KMS-11 (cell line): ENCODE measurements at regions not wholly inside any gene's neighbourhood (a gene's known extent, or its start where the extent isn't known, plus 50 kb on each side); places are given as distances from the start of the nearest gene placed in this dataset.

Source experiments
- H2AFZ ChIP-seq: fragments of 200-600 bp; sonication (generic); 2 replicates; pipeline ENCODE4 v1.6.1; 2016; ENCODE audit warnings: antibody characterized with exemption, mixed run types, low read depth
- H3K27ac ChIP-seq: fragments of 200-600 bp; sonication (generic); 2 replicates; pipeline ENCODE4 v1.6.1; 2016; ENCODE audit warnings: mild to moderate bottlenecking, mixed run types
- H3K27me3 ChIP-seq: fragments of 200-600 bp; sonication (generic); 2 replicates; pipeline ENCODE4 v1.6.1; 2017; ENCODE audit warnings: mild to moderate bottlenecking, low read depth, mixed run types, moderate library complexity; ENCODE audit not compliant: insufficient read depth
- H3K36me3 ChIP-seq: fragments of 200-600 bp; sonication (generic); 2 replicates; pipeline ENCODE4 v1.6.1; 2017; ENCODE audit warnings: mild to moderate bottlenecking, mixed run types; ENCODE audit not compliant: insufficient read depth
- H3K4me1 ChIP-seq: fragments of 200-600 bp; sonication (generic); 2 replicates; pipeline ENCODE4 v1.6.1; 2016; ENCODE audit warnings: mild to moderate bottlenecking, low read depth, mixed run types; ENCODE audit not compliant: poor library complexity, severe bottlenecking
- H3K4me2 ChIP-seq: fragments of 200-600 bp; sonication (generic); 2 replicates; pipeline ENCODE4 v1.7.0; 2016; ENCODE audit warnings: mild to moderate bottlenecking, mixed run types
- H3K4me3 ChIP-seq: fragments of 200-600 bp; sonication (generic); IDR thresholded peaks from 2 replicates; pipeline ENCODE4 v1.6.1; 2017; ENCODE audit warnings: low read depth, low read length, mixed read lengths; ENCODE audit not compliant: insufficient read depth
- H3K79me2 ChIP-seq: fragments of 200-600 bp; sonication (generic); 2 replicates; pipeline ENCODE4 v1.6.1; 2016; ENCODE audit warnings: low read depth, mixed run types; ENCODE audit not compliant: insufficient read depth
- H3K9ac ChIP-seq: fragments of 200-600 bp; sonication (generic); 2 replicates; pipeline ENCODE4 v1.6.1; 2016; ENCODE audit warnings: mild to moderate bottlenecking, mixed run types
- H4K20me1 ChIP-seq: fragments of 200-600 bp; sonication (generic); 2 replicates; pipeline ENCODE4 v1.6.1; 2016; ENCODE audit warnings: mild to moderate bottlenecking, mixed run types; ENCODE audit not compliant: insufficient read depth
- CTCF ChIP-seq: fragments of 200-600 bp; sonication (generic); conservative IDR thresholded peaks from 2 replicates; pipeline ENCODE4 v1.6.1; 2017; ENCODE audit warnings: low read depth, mild to moderate bottlenecking, antibody characterized with exemption, low read length, moderate library complexity, mixed read lengths

- no peak for TF ChIP-seq CTCF
These were observed 622.2 kb downstream of the BRD1 start for GRCh38 chr22:49205483-49205800.

GRCh38 chr22:49204599-49205482 is 622.8 kb downstream of the BRD1 start:
- Histone ChIP-seq H3K27me3 (0 out of 2 replicates have a peak, but pooled peaks cover 3% of the 10 kb centered on the region), H2AFZ (no peak overlapping the region), H3K9ac (no peak overlapping the region), H4K20me1 (no peaks in the 10 kb centered on the region), H3K27ac (no peak overlapping the region), H3K4me2 (no peak overlapping the region), H3K4me3 (no peak overlapping the region), H3K4me1 (no peaks in the 10 kb centered on the region), H3K36me3 (no peaks in the 10 kb centered on the region), H3K79me2 (no peaks in the 10 kb centered on the region)
- TF ChIP-seq CTCF, result no peak

More at GRCh38 chr22:49205483-49205800, 622.2 kb downstream of the BRD1 start:
- Histone ChIP-seq H3K9ac (no peak overlapping the region), H3K4me3 (no peak overlapping the region), H3K27me3 (no peaks in the 10 kb centered on the region), H3K4me1 (no peaks in the 10 kb centered on the region), H3K4me2 (no peak overlapping the region), H3K79me2 (no peaks in the 10 kb centered on the region), H2AFZ (no peak overlapping the region), H4K20me1 (no peaks in the 10 kb centered on the region), H3K27ac (no peak overlapping the region), H3K36me3 (no peaks in the 10 kb centered on the region)

- Histone ChIP-seq H3K9ac (no peak overlapping the region), H3K4me1 (no peaks in the 10 kb centered on the region), H3K4me3 (no peak overlapping the region), H3K27me3 (0 out of 2 replicates have a peak, but pooled peaks cover 3% of the 10 kb centered on the region), H3K36me3 (no peaks in the 10 kb centered on the region), H2AFZ (no peak overlapping the region), H3K79me2 (no peaks in the 10 kb centered on the region), H3K27ac (no peak overlapping the region), H3K4me2 (no peak overlapping the region), H4K20me1 (no peaks in the 10 kb centered on the region)
- no peak for TF ChIP-seq CTCF
These were observed 623.6 kb downstream of the BRD1 start for GRCh38 chr22:49203859-49204598.

DNA sequence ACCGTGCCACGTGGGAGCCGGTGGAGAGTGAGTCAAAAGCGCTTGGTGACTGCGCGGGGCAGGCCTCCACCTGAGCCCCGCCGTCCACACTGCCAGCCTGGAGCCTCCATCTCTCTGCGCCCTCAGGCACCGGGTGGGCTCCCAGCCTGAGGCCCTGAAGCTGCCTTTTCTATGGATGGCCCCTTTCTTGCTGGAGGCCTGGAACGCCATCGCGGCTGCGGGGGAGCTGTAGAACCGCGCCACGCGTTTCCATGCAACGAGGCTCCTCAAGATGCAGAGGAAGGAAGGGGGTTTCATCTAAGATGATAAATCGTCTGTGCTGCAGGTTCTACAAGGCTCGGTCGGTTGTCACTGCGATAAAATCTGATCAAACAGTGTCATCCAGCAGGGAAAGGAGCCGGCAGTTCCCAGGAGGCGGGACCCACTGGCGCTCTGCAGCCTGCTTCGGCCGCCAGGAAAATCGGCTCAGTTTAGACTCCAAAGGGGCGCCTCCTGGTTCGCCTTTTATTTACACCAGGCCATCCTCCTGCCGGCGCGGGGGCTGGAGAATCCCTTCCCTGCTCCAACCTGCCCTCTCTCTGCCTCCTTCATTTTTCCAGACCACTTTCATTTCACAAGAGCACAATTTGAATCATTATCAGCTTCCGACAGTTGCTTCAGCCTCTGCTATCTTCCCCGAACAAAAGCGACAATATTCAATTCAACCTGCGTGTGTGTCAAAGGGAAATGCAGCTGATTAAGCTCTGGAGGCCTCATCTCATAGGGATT is 624.4 kb downstream of the BRD1 start:
- H4K20me1 ChIP-seq, result no peaks in the 10 kb centered on the region
- H3K36me3 ChIP-seq, result no peaks in the 10 kb centered on the region
- 0 out of 2 replicates have a peak, but pooled peaks cover 3% of the 10 kb centered on the region for H3K27me3 ChIP-seq
- no peak overlapping the region for H3K4me3 ChIP-seq
- no peaks in the 10 kb centered on the region for H3K79me2 ChIP-seq
- no peak overlapping the region for H3K4me2 ChIP-seq
- no peaks in the 10 kb centered on the region for H3K4me1 ChIP-seq
- TF ChIP-seq CTCF, result no peak
- H2AFZ ChIP-seq, result no peak overlapping the region
- no peak overlapping the region for H3K27ac ChIP-seq
- H3K9ac ChIP-seq, result no peak overlapping the region
